Adrenal gland (tissue), 9 donors: ENCODE measurements at regions not wholly inside any gene's neighbourhood (a gene's known extent, or its start where the extent isn't known, plus 50 kb on each side); places are given as distances from the start of the nearest gene placed in this dataset.
"Not testable (repeated sequence)": the region's sequence is repeated elsewhere in the genome, so short reads cannot be mapped to it uniquely, and the experiment has no call there.

Experiments
- DNase-seq, 7 donors: peaks; one replicate each; pipeline ENCODE4 v3.0.0-alpha.2; 2019 to 2020
- H3K27ac ChIP-seq, 5 donors: fragments of 200-600 bp; sonication (generic) in 4 of 5; 1 replicate in 3 of 5; 2 replicates in 2 of 5; pipeline versions ENCODE4 v1.5.1 to v1.8.0; 2016 to 2020; ENCODE audit warnings: mild to moderate bottlenecking in 1 of 5
- H3K27me3 ChIP-seq: fragments of 200-600 bp; 2 replicates; pipeline ENCODE4 v1.8.0; 2021
- H3K36me3 ChIP-seq, 2 donors: fragments of 200-600 bp; replicated peaks in 1 of 2; 1 replicate in 1 of 2; 2 replicates in 1 of 2; pipeline versions ENCODE4 v1.5.1 to v1.8.0; 2018 to 2022
- H3K4me1 ChIP-seq, 2 donors: fragments of 200-600 bp; replicated peaks in 1 of 2; 1 replicate in 1 of 2; 2 replicates in 1 of 2; pipeline versions ENCODE4 v1.5.1 to v1.8.0; 2018 to 2021
- H3K4me3 ChIP-seq, 4 donors: fragments of 200-600 bp; sonication (generic) in 3 of 4; one replicate each; pipeline ENCODE4 v1.5.1; 2016 to 2018
- H3K9me3 ChIP-seq, 3 donors: fragments of 200-600 bp; sonication (generic) in 1 of 3; replicated peaks in 1 of 3; 1 replicate in 2 of 3; 2 replicates in 1 of 3; pipeline versions ENCODE4 v1.5.1 to v1.8.0; 2016 to 2021
- POLR2A ChIP-seq, 2 donors: fragments of 450-650 bp; IDR thresholded peaks; one replicate each; pipeline ENCODE4 v1.6.1; 2017; ENCODE audit warnings: antibody characterized with exemption in 2 of 2, mild to moderate bottlenecking in 2 of 2, moderate library complexity in 1 of 2
- WGBS, 4 donors: extraction: QIAGEN DNeasy Blood & Tissue Kit in 2 of 4; methylation state at CpG; one replicate each; pipeline versions ENCODE4 v1.1.5 to v1.1.7; 2013 to 2017; 5-methylcytosine and 5-hydroxymethylcytosine counted together
- intact Hi-C, 2 donors: fragments of 100-400 bp; cut with DNase I; formaldehyde crosslinking; loops; one replicate each; pipeline versions ENCODE4 v1.14.1 to v1.15.0; 2022 to 2023
- TF ChIP-seq, protein P1 (sequence below), 6 experiments: fragments of 450-650 bp in 4 of 6; fragments of 200-600 bp in 2 of 6; sonication (generic) in 1 of 6; IDR thresholded peaks; 1 replicate in 5 of 6; 2 replicates in 1 of 6; pipeline versions ENCODE4 v1.5.1 to v1.8.0; 2016 to 2021; ENCODE audit warnings: antibody characterized with exemption in 6 of 6, mild to moderate bottlenecking in 2 of 6, moderate library complexity in 1 of 6
- donor health status: healthy with polysubstance abuse.
- donor health status: Bipolar disorder and iron deficiency.
- donor health status: DM: yes; HTN: yes; CAD: no.
- donor health status: DM: no; HTN: no; CAD: no.
- donor health status: DM: no; HTN: no; CAD: no.

DNA sequence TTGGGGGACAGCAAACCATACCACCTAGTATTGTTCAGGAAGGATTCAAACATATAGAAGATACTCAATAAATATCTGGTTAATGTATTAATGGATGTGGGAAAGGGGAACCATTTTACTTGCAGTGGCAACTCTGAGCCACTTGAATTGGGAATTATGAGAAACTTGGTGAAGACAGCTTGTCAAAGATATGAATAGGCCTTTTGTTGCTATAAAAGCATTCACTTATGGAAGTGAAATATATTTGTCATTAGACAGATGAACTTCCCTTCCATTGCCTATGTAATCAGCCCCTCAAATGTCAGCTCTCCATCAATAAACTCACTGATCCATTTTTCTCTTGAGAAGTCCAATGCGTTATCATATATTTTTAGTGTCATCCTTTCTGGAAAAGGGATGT, 56.1 kb downstream of the GPR85 start:
- no peaks in the 10 kb centered on the region for H3K27me3 ChIP-seq
- intact Hi-C loops: no loop called here
- no peak overlapping the region for H3K4me3 ChIP-seq
- no peak for DNase-seq
- no peaks in the 10 kb centered on the region for H3K4me1 ChIP-seq
- H3K9me3 ChIP-seq: no peaks in the 10 kb centered on the region
- no peak for TF ChIP-seq POLR2A (IDR thresholded peaks at IDR 0.05)
- TF ChIP-seq, protein P1, sequence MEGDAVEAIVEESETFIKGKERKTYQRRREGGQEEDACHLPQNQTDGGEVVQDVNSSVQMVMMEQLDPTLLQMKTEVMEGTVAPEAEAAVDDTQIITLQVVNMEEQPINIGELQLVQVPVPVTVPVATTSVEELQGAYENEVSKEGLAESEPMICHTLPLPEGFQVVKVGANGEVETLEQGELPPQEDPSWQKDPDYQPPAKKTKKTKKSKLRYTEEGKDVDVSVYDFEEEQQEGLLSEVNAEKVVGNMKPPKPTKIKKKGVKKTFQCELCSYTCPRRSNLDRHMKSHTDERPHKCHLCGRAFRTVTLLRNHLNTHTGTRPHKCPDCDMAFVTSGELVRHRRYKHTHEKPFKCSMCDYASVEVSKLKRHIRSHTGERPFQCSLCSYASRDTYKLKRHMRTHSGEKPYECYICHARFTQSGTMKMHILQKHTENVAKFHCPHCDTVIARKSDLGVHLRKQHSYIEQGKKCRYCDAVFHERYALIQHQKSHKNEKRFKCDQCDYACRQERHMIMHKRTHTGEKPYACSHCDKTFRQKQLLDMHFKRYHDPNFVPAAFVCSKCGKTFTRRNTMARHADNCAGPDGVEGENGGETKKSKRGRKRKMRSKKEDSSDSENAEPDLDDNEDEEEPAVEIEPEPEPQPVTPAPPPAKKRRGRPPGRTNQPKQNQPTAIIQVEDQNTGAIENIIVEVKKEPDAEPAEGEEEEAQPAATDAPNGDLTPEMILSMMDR (IDR thresholded peaks at IDR 0.05): no peak
- H3K27ac ChIP-seq: no peak overlapping the region
- WGBS, 4 donors: 88 to 98% (median 90%) methylated on average over 1 of the region's 1 CpG
- no peaks in the 10 kb centered on the region for H3K36me3 ChIP-seq

DNA sequence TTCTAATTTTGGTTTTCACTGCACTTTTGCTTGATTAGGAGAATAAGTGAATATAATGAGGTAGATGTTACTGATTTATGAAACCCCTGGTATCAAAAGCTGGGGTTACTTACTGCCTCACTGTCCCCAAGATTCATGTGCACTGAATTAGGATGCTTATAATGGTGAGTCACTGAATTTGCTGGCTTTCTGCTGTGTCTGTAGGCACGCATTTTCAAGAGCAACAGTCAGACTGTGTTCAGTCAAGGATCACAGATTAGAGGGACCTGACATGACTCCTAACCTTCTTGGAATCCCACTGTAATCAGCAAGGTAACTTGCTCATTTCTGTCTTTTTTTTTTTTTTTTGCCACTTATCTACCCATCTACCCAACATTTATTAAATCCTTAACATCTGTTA, 59.7 kb downstream of the GPR85 start:
- intact Hi-C loops: no loop called here
- H3K36me3 ChIP-seq: no peaks in the 10 kb centered on the region
- 52 to 83% (median 67%) methylated on average over 1 of the region's 1 CpG for WGBS, 4 donors
- peaks cover 0 to 3% (median 0%) of the 10 kb centered on the region in 3 donors for H3K9me3 ChIP-seq
- H3K4me1 ChIP-seq: no peaks in the 10 kb centered on the region
- H3K4me3 ChIP-seq: no peak overlapping the region
- H3K27ac ChIP-seq: no peak overlapping the region
- TF ChIP-seq, protein P1 (IDR thresholded peaks at IDR 0.05): no peak
- TF ChIP-seq POLR2A (IDR thresholded peaks at IDR 0.05): no peak
- no peaks in the 10 kb centered on the region for H3K27me3 ChIP-seq
- no peak for DNase-seq

DNA sequence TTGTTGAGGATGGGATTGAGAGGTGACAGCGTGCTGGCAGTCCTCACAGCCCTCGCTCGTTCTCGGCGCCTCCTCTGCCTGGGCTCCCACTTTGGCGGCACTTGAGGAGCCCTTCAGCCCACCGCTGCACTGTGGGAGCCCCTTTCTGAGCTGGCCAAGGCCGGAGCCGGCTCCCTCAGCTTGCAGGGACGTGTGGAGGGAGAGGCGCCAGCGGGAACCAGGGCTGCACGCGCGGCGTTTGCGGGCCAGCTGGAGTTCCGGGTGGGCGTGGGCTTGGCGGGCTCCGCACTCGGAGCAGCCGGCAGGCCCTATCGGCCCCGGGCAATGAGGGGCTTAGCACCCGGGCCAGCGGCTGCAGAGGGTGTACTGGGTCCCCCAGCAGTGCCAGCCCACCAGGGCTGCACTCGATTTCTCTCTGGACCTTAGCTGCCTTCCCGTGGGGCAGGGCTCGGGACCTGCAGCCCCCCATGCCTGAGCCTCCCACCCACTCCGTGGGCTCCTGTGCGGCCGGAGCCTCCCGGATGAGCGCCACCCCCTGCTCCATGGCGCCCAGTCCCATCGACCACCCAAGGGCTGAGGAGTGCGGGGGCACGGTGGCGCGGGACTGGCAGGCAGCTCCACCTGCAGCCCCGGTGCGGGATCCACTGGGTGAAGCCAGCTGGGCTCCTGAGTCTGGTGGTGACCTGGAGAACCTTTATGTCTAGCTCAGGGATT, 69.3 kb downstream of the GPR85 start:
- H3K4me1 ChIP-seq, H3K36me3 ChIP-seq, intact Hi-C loops, H3K27ac ChIP-seq, H3K4me3 ChIP-seq, H3K9me3 ChIP-seq, DNase-seq, H3K27me3 ChIP-seq: not testable (repeated sequence)
- WGBS, 4 donors: 92 to 96% (median 94%) methylated on average over 17 to 40 of the region's 43 CpGs

DNA sequence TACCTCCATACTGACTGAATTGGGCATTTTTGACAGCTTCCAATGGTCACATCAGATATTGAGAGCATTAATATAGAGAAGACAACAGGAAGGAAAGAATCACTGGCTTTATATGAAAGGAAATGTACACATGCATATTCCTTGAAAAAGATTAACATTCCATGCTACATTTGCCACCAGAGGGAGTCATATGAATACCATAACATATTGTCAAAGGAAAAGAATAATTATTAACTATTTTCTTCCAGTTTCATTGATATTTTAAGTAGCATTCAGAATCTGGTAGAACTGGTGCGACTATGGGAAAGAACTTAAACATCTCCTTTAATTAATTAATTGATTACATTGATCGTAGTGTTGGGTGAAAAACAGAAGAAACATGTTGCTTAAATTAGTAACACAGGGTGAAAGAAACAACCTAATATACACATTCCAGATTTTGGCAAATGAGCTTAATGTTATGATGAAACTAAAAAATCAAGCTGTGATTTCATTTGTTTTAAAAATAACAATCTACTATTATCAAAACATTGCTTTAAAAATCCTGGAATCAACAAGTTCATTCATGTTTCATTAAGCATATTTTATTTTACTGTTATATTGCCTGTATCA, 71.5 kb downstream of the GPR85 start:
- intact Hi-C loops: no loop called here
- TF ChIP-seq, protein P1 (IDR thresholded peaks at IDR 0.05): peak in 4 of 6 experiments; percentile 39 to 55 (median 45)
- TF ChIP-seq POLR2A (IDR thresholded peaks at IDR 0.05): no peak
- Histone ChIP-seq H3K36me3 (no peaks in the 10 kb centered on the region), H3K27me3 (no peaks in the 10 kb centered on the region), H3K4me3 (no peak overlapping the region), H3K27ac (no peak overlapping the region), H3K4me1 (no peaks in the 10 kb centered on the region), H3K9me3 (peaks cover 0 to 3% (median 0%) of the 10 kb centered on the region in 3 donors)
- WGBS, 4 donors: 38 to 50% (median 41%) methylated on average over 2 of the region's 2 CpGs
- DNase-seq: no peak
